ENCODE measurements at regions not wholly inside any gene's neighbourhood (a gene's known extent, or its start where the extent isn't known, plus 50 kb on each side); places are given as distances from the start of the nearest gene placed in this dataset.

DNA sequence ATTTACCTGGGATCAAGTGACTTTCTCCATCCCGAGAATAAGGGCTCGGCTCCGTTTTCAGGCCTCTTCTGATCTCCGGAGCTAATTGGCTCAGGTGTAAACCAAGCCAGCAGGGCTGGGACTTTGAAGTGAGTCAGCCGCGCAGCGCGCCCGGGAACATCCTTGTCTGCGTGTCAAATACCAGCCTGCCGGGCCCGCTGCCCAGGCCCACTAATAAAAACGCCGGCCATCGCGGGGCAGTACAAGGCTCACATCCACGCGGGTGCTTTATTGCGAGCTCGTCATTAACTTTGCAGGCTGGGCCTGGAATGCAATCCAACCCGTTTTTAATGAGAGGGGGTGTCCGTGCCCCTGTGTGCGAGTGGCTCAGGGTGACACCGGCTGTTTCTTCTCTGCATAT is 416.8 kb downstream of the IRX2 start:
- DNase-seq (ENCODE audit: low spot score): peak; percentile 68

DNA sequence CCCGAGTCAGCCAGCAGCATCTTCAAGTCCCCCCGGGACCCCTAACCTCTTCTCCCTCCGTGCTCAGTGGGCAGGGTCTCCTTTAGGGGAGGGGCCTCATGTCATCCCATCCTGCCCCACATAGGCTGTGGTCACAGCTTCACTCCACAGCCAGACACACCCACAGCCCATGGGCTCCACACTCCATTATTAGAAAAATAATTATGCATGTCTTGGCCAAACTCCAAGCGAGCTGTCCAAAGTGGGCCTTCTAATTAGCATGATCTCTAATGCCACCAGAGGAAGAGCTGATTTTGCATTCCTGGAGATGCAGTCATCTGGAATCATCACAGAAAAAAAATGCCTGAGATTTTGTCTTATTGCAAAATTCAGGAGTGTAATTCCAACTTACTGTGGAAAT is 418.2 kb downstream of the IRX2 start:
- DNase-seq (ENCODE audit: low spot score): no peak

GRCh38 chr5:2332521-2332920 is 419.0 kb downstream of the IRX2 start:
- no peak for DNase-seq (ENCODE audit: low spot score)

GRCh38 chr5:2330325-2331130 is 420.9 kb downstream of the IRX2 start:
- DNase-seq (ENCODE audit: low spot score): no peak

GRCh38 chr5:2329741-2330140 is 421.7 kb downstream of the IRX2 start:
- no peak for DNase-seq (ENCODE audit: low spot score)

DNA sequence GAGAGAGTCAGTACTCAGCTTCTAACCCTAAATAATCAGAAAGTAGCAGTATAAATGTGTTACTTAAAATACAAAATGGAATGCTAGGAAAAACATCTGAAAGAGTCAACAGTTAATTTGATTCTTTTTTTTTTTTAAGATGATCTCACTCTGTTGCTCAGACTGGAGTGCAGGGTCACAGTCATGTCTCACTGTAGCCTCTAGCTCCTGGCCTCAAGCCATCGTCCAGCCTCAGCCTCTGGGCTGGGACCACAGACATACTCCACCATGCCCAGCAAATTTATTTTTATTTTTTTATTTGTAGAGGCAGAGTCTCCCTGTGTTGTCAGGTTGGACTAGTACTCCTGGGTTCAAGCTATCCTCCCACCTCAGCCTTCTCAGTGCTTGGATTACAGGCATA is 424.9 kb downstream of the IRX2 start:
- DNase-seq (ENCODE audit: low spot score): no peak

GRCh38 chr5:2324788-2325187 is 426.7 kb downstream of the IRX2 start:
- no peak for DNase-seq (ENCODE audit: low spot score)

DNA sequence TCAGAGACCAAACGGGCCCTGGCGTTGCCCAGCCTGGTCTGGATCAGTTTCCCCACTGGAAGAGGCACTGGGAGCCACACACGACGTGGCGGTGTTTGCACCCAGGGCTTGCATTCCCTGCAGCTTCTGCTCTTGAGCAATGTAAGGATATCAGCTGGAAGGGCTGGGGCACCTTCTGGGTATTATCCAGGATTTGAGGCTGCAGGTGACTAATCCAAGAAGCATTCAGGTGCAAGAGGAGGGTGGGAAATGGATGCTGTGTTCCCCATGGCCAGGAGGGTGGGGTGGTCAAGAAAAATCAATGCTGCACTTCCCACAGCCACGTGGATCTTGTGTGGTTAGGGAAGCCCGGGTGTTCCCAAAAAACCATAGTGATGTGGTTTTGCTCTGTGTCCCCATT is 430.9 kb downstream of the IRX2 start:
- peak; percentile 84 for DNase-seq (ENCODE audit: low spot score)

DNA sequence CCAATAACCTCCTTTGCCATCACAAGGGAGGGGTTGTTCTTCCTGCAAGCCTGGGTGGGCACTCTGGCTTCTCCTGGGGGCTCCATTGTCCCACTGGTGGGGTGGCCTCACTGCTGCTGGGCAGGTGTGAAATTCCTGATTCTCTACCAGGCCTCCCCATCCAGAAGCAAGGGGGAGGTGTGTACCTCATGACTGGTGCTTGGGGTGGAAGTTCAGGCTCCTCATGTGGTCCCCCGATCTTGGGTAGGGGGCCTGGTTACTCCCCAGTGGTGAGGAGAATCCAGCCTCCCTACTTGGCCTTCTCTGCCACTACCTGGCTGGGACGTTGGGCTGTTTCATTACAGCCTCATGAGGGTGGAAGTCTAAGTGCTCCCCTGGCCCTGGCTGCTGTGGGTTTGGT is 433.9 kb downstream of the IRX2 start:
- no peak for DNase-seq (ENCODE audit: low spot score)

- peak; percentile 11 for DNase-seq (ENCODE audit: low spot score)
Observed at GRCh38 chr5:2311851-2312250, 429.1 kb upstream of the IRX4 start.

DNA sequence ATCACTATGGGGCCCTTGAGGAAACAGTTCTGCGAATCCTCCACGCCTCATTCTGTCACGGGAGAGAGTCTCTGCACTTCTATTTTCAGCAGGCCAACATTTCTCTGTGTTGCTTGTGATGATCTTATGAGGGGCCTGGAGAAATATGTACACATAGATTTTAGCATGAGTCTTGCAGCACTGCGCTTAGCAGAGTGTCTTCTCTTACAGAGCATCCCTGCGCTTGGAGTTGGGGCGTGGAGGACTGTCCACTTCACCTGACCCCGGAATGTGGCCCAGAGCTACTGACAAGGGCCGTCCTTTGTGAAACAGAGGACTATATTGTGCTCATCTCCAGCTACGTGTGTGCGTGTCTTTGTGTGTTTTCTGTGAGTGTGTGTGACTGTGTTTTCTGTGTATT is 428.2 kb upstream of the IRX4 start:
- no peak for DNase-seq (ENCODE audit: low spot score)

- DNase-seq (ENCODE audit: low spot score): no peak
Observed at GRCh38 chr5:2307631-2308030, 424.9 kb upstream of the IRX4 start.

GRCh38 chr5:2306711-2307110 is 424.0 kb upstream of the IRX4 start:
- no peak for DNase-seq (ENCODE audit: low spot score)

DNA sequence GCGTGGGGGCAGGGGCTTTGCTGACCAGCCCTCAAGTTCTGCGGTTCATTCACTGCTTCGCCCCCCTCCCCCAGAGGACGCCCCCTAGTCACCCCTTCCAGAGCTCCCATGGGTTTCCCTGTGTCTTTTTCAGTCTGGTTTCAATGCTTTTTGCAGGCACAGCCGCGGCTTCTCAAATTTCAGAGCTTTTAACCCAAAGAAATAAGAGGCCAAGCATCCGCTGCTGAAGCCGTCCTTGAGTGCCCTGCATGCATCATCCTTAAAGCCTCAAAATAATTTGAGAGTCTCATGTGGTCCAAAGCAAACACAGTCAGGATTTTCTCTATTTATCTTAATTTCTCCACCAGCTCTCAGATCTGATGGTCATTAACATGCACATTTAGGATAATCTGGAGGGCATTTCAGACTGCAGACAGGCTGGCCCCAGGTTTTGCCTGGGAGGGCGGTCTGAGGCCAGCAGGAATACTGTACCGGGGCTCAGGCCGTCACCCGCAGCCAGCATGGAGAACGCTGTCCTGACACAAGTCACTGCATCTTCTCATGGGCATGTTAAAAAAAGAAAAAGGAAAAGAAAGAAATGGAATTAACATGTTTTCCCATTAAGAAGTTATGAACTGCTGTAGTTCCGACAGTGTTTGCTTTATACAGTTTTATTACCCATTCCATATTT is 420.8 kb upstream of the IRX4 start:
- no peak for DNase-seq (ENCODE audit: low spot score)

DNA sequence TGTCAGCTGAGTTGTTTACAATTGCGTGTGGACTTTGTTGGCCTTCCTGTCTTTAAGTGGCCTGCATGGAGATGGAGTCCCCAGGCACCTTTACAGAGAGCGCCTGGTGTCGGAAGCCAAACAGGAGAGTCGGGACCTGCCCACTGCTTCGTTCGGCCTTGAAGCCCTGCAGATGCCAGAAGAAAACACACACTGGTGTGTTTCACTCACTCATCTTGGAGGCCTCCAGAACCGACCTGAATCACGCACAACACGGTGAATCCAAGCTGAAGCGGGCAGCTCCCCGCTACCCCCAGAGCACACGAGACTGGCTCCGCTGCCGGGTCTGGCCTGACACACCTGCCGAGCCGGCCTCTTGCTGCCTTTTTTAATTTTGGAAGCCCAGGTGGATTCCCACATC is 419.4 kb upstream of the IRX4 start:
- no peak for DNase-seq (ENCODE audit: low spot score)

GRCh38 chr5:2300861-2301574 is 418.3 kb upstream of the IRX4 start:
- DNase-seq (ENCODE audit: low spot score): no peak

DNA sequence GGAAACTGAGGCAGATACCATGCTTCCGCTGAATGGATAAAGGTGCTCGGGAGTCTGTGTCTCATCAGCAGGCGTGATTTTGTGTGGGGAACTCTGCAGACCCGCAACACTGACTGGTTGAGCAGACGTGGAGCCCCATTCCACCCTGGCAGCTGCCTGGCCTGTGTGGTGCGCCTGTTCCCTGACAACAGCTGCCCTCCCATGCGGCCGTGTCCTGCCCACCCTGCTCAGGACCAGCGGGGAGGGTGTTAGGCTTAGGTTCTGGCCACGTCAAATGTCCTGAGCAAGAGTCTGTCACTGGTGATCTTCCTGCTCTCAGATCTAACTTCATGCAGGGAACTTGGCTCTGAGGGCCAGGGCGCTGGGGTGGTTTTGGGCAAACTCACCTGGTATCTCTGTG is 417.7 kb upstream of the IRX4 start:
- DNase-seq (ENCODE audit: low spot score): no peak

DNA sequence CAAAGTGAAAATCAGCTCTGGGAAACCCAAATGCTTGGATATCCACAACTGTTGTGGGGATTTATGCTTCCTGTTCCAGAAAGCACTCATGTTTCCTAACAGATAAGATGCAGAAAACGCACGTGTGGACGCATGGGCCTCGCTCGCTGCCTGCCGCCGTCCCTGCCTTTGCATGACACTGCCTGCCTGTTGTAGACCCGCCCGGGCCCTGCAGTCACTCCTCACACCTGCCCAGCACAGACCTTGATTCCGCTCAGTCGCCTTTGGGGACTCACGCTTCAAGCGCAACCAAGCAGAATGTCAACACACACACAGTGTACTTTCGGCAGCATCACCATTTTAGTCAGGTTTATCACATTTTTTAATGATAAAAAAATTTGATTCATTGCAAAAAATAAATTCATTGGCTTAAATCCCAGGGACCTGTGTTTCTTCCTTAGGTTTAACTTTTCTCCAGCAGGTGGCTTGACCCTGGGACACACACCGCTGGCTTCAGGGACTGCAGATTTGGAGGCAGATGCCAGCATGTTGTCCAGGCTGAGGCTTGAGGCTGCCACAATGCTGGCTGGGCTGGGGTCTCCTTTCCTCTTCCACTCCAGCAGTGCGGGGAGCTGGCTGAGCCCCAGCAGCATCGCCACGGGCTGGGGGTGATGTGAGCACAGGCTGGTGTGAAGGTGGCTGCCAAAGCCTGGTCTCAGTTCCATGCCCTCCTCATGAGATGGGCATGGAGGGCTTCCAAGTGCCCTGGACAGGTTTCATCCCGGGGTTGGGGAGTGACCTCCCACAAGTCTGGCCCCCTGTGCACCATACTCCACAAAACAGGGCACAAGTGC is 416.9 kb upstream of the IRX4 start:
- no peak for DNase-seq (ENCODE audit: low spot score)

GRCh38 chr5:2298781-2299180 is 416.1 kb upstream of the IRX4 start:
- DNase-seq (ENCODE audit: low spot score): no peak

DNA sequence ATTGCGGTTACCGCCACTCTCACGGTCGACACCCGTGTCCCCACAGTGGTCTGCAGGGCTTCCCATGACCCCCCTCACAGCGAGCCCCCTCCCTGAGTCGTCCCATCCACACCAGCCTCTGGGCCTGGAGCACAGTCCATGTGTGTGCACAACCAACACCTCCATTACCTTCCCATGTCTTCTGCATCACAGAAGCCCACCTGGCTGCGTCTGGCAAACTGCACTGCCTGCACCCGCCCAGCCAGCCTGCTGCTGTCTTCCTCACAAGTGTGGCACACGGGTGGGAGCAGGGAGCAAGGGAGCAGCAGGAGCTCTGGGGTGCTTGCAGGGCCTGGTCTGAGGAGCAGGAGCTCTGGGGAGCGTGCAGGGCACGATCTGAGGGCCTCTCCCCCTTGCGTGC is 415.3 kb upstream of the IRX4 start:
- DNase-seq (ENCODE audit: low spot score): no peak

- no peak for DNase-seq (ENCODE audit: low spot score)
Observed at GRCh38 chr5:2295476-2295875, 412.8 kb upstream of the IRX4 start.

DNA sequence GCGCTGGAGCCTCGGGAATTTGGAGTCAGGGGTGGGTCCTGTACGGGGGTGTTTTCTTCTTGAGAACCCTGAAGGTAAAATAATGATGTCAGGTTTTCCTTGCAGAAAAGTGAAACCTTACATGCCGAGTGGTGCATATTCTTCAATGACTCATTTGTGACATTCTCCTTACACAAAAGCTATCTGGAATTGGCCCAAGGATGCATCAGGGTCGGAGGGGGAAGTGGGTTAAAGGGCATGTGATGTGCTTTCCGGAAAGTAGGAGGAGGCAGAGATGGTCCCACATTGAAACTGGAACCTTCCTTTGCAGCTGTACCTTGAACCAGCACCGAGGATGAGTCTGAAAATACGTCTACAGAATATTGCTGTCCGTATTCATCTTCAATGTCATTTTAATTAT is 411.2 kb upstream of the IRX4 start:
- DNase-seq (ENCODE audit: low spot score): no peak
